GM23338 (cell line): ENCODE measurements at regions not wholly inside any gene's neighbourhood (a gene's known extent, or its start where the extent isn't known, plus 50 kb on each side); places are given as distances from the start of the nearest gene placed in this dataset.

Experiments used
- ATAC-seq: fragments of 200-7000 bp; cut with Tn5 transposase; 3 replicates; pipeline ENCODE4 v1.9.1; 2020
- DNase-seq: peaks from one replicate; pipeline ENCODE4 v3.0.0-alpha.2; 2015; ENCODE audit warnings: low spot score
- H2AFZ ChIP-seq: fragments of 200-600 bp; sonication (generic); 2 replicates; pipeline ENCODE4 v1.8.0; 2016; ENCODE audit warnings: antibody characterized with exemption, mild to moderate bottlenecking, moderate library complexity
- H3F3A ChIP-seq: fragments of 200-600 bp; sonication (generic); replicated peaks from 2 replicates; pipeline ENCODE4 v1.8.0; 2017; ENCODE audit warnings: antibody characterized with exemption, mixed run types, low read depth
- H3K27ac ChIP-seq: fragments of 200-600 bp; sonication (generic); 2 replicates; pipeline ENCODE4 v1.6.1; 2016; ENCODE audit warnings: low read depth
- H3K27me3 ChIP-seq: fragments of 200-600 bp; sonication (generic); 2 replicates; pipeline ENCODE4 v1.8.0; 2016; ENCODE audit warnings: mild to moderate bottlenecking, mixed run types, moderate library complexity; ENCODE audit not compliant: insufficient read depth
- H3K36me3 ChIP-seq: fragments of 200-600 bp; sonication (generic); 2 replicates; pipeline ENCODE4 v1.8.0; 2016; ENCODE audit warnings: mild to moderate bottlenecking; ENCODE audit not compliant: insufficient read depth
- H3K4me1 ChIP-seq: fragments of 200-600 bp; sonication (generic); 2 replicates; pipeline ENCODE4 v1.8.0; 2016; ENCODE audit warnings: mild to moderate bottlenecking, moderate library complexity; ENCODE audit not compliant: insufficient read depth
- H3K4me2 ChIP-seq: fragments of 200-600 bp; sonication (generic); 2 replicates; pipeline ENCODE4 v1.7.1; 2017; ENCODE audit warnings: mixed run types
- H3K4me3 ChIP-seq: fragments of 200-600 bp; sonication (generic); 2 replicates; pipeline ENCODE4 v1.6.1; 2016; ENCODE audit warnings: mixed run types
- H3K79me2 ChIP-seq: fragments of 200-600 bp; sonication (generic); replicated peaks from 2 replicates; pipeline ENCODE4 v1.8.0; 2017; ENCODE audit warnings: mild to moderate bottlenecking; ENCODE audit not compliant: insufficient read depth
- H3K9me2 ChIP-seq: fragments of 200-600 bp; sonication (generic); 2 replicates; pipeline ENCODE4 v1.8.0; 2017; ENCODE audit not compliant: insufficient read depth
- H4K20me1 ChIP-seq: fragments of 200-600 bp; sonication (generic); replicated peaks from 2 replicates; pipeline ENCODE4 v1.8.0; 2017; ENCODE audit warnings: mild to moderate bottlenecking; ENCODE audit not compliant: insufficient read depth
- H3K27ac Mint-ChIP-seq: 2 replicates; pipeline ENCODE4 v1.8.0; 2020; ENCODE audit warnings: inconsistent platforms, mild to moderate bottlenecking, moderate library complexity, mixed read lengths
- H3K27me3 Mint-ChIP-seq: 3 replicates; pipeline ENCODE4 v1.8.0; 2022; ENCODE audit warnings: low read depth, mild to moderate bottlenecking, moderate library complexity, mixed read lengths, inconsistent platforms; ENCODE audit not compliant: insufficient read depth, poor library complexity
- H3K36me3 Mint-ChIP-seq: 3 replicates; pipeline ENCODE4 v1.8.0; 2021; ENCODE audit warnings: low read depth, mild to moderate bottlenecking, inconsistent platforms, moderate library complexity, mixed read lengths
- H3K4me1 Mint-ChIP-seq: 3 replicates; pipeline ENCODE4 v1.8.0; 2020; ENCODE audit warnings: mild to moderate bottlenecking, inconsistent platforms, mixed read lengths
- H3K4me3 Mint-ChIP-seq: 3 replicates; pipeline ENCODE4 v1.8.0; 2021; ENCODE audit warnings: moderate library complexity, mild to moderate bottlenecking, inconsistent platforms, mixed read lengths
- H3K9me3 Mint-ChIP-seq: 3 replicates; pipeline ENCODE4 v1.8.0; 2020; ENCODE audit warnings: moderate library complexity, mild to moderate bottlenecking, inconsistent platforms, mixed read lengths
- EZH2phosphoT487 ChIP-seq: fragments of 200-600 bp; sonication (generic); IDR thresholded peaks from one replicate; pipeline ENCODE4 v1.8.1; 2018; ENCODE audit warnings: antibody characterized with exemption; ENCODE audit not compliant: unreplicated experiment
- NANOG ChIP-seq: IDR thresholded peaks from 2 replicates; pipeline ENCODE4 v1.6.1; 2016; ENCODE audit warnings: antibody characterized with exemption, borderline replicate concordance
- POLR2AphosphoS5 ChIP-seq: IDR thresholded peaks from 2 replicates; pipeline ENCODE4 v1.6.1; 2016; ENCODE audit warnings: antibody characterized with exemption, low read depth
- STAT1 ChIP-seq: IDR thresholded peaks from one replicate; pipeline ENCODE4 v1.6.1; 2016; ENCODE audit warnings: antibody characterized with exemption; ENCODE audit not compliant: unreplicated experiment
- ZNF114 ChIP-seq: fragments of 250-450 bp; sonication (Bioruptor Pico); IDR thresholded peaks from 2 replicates; pipeline ENCODE4 v1.5.0; 2020; ENCODE audit warnings: mild to moderate bottlenecking, moderate library complexity
- ZNF331 ChIP-seq: fragments of 250-450 bp; sonication (Bioruptor Pico); IDR thresholded peaks from 2 replicates; pipeline ENCODE4 v1.5.0; 2020; ENCODE audit warnings: low read depth, mild to moderate bottlenecking, moderate library complexity
- TF ChIP-seq, protein P1 (sequence below), 2 experiments: fragments of 200-600 bp in 1 of 2; sonication (generic) in 1 of 2; conservative IDR thresholded peaks; 2 replicates each; pipeline versions ENCODE4 v1.5.1 to v1.6.1; 2016 to 2017; ENCODE audit warnings: antibody characterized with exemption in 2 of 2, low read depth in 2 of 2, mild to moderate bottlenecking in 2 of 2, moderate library complexity in 1 of 2
- TF ChIP-seq, protein P2 (sequence below): fragments of 250-450 bp; sonication (Bioruptor Pico); IDR thresholded peaks from 2 replicates; pipeline ENCODE4 v1.5.0; 2020; ENCODE audit warnings: mild to moderate bottlenecking, moderate library complexity
- TF ChIP-seq, protein P3 (sequence below): IDR thresholded peaks from 2 replicates; pipeline ENCODE4 v1.6.1; 2016; ENCODE audit warnings: antibody characterized with exemption

DNA sequence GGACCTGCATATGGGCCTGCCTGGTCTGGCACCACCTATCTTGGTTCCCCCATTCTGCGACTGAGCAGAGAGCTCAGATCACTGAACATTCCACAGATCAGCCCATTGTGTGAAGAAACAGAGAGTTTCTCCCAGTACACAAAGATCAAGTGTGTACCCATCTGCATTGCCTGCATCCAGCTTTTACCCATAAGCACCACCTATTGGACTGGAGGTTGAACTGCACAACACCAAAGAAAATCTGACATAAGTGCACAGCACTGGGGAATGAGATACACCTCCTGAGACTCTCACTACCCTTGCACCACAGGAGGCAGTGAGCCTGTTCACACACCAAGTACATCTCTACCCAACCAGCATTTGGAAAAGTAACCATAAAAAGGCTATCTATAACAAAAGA lies 362.6 kb upstream of the CLEC14A start:
- ATAC-seq (no peak), DNase-seq (peak; percentile 7)
- H3K27ac ChIP-seq = no peak overlapping the region
- no peak overlapping the region for H2AFZ ChIP-seq
- no peak for TF ChIP-seq NANOG
- TF ChIP-seq, protein P1, sequence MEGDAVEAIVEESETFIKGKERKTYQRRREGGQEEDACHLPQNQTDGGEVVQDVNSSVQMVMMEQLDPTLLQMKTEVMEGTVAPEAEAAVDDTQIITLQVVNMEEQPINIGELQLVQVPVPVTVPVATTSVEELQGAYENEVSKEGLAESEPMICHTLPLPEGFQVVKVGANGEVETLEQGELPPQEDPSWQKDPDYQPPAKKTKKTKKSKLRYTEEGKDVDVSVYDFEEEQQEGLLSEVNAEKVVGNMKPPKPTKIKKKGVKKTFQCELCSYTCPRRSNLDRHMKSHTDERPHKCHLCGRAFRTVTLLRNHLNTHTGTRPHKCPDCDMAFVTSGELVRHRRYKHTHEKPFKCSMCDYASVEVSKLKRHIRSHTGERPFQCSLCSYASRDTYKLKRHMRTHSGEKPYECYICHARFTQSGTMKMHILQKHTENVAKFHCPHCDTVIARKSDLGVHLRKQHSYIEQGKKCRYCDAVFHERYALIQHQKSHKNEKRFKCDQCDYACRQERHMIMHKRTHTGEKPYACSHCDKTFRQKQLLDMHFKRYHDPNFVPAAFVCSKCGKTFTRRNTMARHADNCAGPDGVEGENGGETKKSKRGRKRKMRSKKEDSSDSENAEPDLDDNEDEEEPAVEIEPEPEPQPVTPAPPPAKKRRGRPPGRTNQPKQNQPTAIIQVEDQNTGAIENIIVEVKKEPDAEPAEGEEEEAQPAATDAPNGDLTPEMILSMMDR (conservative IDR thresholded peaks at IDR 0.05; ENCODE audit: low read depth in 2 of 2) = peak; percentile 36 to 45
- H3K4me3 ChIP-seq = no peak overlapping the region
- no peaks in the 10 kb centered on the region for H3K4me1 ChIP-seq
- H3F3A ChIP-seq = no peaks in the 10 kb centered on the region
- Mint-ChIP-seq H3K27ac (no peak overlapping the region), H3K4me1 (no peaks in the 10 kb centered on the region), H3K36me3 (0 out of 3 replicates have a peak, but pooled peaks cover 4% of the 10 kb centered on the region), H3K9me3 (peaks cover 16% of the 10 kb centered on the region), H3K27me3 (no peaks in the 10 kb centered on the region), H3K4me3 (no peak overlapping the region)
- H3K79me2 ChIP-seq = no peaks in the 10 kb centered on the region
- no peak overlapping the region for H3K4me2 ChIP-seq
- peaks cover 8% of the 10 kb centered on the region; the same call in 1 of the 2 replicates for H3K9me2 ChIP-seq
- no peaks in the 10 kb centered on the region for H3K27me3 ChIP-seq
- no peaks in the 10 kb centered on the region for H3K36me3 ChIP-seq
- H4K20me1 ChIP-seq = no peaks in the 10 kb centered on the region

DNA sequence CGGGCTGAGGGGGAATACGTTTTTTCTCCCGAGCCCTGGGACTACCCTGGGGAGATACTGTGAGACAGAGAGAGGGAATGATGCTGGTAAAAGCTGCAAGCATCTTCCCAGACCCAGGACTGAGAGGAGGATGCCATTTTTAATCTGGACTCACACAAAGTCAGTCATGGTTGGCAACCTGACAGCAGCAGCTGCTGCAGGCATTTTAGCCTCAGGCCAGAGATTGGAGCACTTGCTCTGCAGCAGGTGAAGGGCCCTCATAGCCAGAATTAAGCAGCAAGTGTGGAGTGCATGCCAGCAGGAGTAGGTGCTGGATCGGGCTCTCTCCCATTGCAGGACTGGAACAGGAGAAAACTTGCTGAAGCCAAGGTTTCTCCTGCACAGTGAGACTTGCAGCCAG lies 361.1 kb upstream of the CLEC14A start:
- no peak overlapping the region for H3K27ac Mint-ChIP-seq
- no peak overlapping the region for H3K4me3 Mint-ChIP-seq
- 0 out of 3 replicates have a peak, but pooled peaks cover 4% of the 10 kb centered on the region for H3K36me3 Mint-ChIP-seq
- H3K4me1 ChIP-seq = 0 out of 2 replicates have a peak, but pooled peaks cover 5% of the 10 kb centered on the region
- DNase-seq (peak; percentile 12), ATAC-seq (no peak)
- H3K27ac ChIP-seq = no peak overlapping the region
- H2AFZ ChIP-seq = peak overlapping the region; percentile 90; the same call in 1 of the 2 replicates
- no peaks in the 10 kb centered on the region for H3K79me2 ChIP-seq
- no peaks in the 10 kb centered on the region for H3F3A ChIP-seq
- H3K4me2 ChIP-seq = no peak overlapping the region
- no peaks in the 10 kb centered on the region for H3K27me3 ChIP-seq
- H3K9me3 Mint-ChIP-seq = peaks cover 16% of the 10 kb centered on the region
- H3K4me3 ChIP-seq = no peak overlapping the region
- H3K36me3 ChIP-seq = no peaks in the 10 kb centered on the region
- H3K9me2 ChIP-seq = peaks cover 5% of the 10 kb centered on the region; the same call in 1 of the 2 replicates
- peaks cover 7% of the 10 kb centered on the region; the same call in 2 of the 3 replicates for H3K4me1 Mint-ChIP-seq
- H3K27me3 Mint-ChIP-seq = no peaks in the 10 kb centered on the region
- H4K20me1 ChIP-seq = no peaks in the 10 kb centered on the region
- TF ChIP-seq, protein P1 (conservative IDR thresholded peaks at IDR 0.05; ENCODE audit: low read depth in 2 of 2) = no peak
- TF ChIP-seq, protein P2, sequence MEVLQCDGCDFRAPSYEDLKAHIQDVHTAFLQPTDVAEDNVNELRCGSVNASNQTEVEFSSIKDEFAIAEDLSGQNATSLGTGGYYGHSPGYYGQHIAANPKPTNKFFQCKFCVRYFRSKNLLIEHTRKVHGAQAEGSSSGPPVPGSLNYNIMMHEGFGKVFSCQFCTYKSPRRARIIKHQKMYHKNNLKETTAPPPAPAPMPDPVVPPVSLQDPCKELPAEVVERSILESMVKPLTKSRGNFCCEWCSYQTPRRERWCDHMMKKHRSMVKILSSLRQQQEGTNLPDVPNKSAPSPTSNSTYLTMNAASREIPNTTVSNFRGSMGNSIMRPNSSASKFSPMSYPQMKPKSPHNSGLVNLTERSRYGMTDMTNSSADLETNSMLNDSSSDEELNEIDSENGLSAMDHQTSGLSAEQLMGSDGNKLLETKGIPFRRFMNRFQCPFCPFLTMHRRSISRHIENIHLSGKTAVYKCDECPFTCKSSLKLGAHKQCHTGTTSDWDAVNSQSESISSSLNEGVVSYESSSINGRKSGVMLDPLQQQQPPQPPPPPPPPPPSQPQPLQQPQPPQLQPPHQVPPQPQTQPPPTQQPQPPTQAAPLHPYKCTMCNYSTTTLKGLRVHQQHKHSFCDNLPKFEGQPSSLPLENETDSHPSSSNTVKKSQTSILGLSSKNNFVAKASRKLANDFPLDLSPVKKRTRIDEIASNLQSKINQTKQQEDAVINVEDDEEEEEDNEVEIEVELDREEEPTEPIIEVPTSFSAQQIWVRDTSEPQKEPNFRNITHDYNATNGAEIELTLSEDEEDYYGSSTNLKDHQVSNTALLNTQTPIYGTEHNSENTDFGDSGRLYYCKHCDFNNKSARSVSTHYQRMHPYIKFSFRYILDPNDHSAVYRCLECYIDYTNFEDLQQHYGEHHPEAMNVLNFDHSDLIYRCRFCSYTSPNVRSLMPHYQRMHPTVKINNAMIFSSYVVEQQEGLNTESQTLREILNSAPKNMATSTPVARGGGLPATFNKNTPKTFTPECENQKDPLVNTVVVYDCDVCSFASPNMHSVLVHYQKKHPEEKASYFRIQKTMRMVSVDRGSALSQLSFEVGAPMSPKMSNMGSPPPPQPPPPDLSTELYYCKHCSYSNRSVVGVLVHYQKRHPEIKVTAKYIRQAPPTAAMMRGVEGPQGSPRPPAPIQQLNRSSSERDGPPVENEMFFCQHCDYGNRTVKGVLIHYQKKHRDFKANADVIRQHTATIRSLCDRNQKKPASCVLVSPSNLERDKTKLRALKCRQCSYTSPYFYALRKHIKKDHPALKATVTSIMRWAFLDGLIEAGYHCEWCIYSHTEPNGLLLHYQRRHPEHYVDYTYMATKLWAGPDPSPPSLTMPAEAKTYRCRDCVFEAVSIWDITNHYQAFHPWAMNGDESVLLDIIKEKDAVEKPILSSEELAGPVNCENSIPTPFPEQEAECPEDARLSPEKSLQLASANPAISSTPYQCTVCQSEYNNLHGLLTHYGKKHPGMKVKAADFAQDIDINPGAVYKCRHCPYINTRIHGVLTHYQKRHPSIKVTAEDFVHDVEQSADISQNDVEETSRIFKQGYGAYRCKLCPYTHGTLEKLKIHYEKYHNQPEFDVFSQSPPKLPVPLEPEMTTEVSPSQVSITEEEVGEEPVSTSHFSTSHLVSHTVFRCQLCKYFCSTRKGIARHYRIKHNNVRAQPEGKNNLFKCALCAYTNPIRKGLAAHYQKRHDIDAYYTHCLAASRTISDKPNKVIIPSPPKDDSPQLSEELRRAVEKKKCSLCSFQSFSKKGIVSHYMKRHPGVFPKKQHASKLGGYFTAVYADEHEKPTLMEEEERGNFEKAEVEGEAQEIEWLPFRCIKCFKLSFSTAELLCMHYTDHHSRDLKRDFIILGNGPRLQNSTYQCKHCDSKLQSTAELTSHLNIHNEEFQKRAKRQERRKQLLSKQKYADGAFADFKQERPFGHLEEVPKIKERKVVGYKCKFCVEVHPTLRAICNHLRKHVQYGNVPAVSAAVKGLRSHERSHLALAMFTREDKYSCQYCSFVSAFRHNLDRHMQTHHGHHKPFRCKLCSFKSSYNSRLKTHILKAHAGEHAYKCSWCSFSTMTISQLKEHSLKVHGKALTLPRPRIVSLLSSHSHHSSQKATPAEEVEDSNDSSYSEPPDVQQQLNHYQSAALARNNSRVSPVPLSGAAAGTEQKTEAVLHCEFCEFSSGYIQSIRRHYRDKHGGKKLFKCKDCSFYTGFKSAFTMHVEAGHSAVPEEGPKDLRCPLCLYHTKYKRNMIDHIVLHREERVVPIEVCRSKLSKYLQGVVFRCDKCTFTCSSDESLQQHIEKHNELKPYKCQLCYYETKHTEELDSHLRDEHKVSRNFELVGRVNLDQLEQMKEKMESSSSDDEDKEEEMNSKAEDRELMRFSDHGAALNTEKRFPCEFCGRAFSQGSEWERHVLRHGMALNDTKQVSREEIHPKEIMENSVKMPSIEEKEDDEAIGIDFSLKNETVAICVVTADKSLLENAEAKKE (CRISPR knock-in tag) = no peak
- TF ChIP-seq POLR2AphosphoS5 = no peak
- TF ChIP-seq ZNF331 (CRISPR knock-in tag) = no peak
- TF ChIP-seq, protein P3, sequence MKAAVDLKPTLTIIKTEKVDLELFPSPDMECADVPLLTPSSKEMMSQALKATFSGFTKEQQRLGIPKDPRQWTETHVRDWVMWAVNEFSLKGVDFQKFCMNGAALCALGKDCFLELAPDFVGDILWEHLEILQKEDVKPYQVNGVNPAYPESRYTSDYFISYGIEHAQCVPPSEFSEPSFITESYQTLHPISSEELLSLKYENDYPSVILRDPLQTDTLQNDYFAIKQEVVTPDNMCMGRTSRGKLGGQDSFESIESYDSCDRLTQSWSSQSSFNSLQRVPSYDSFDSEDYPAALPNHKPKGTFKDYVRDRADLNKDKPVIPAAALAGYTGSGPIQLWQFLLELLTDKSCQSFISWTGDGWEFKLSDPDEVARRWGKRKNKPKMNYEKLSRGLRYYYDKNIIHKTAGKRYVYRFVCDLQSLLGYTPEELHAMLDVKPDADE = no peak
- TF ChIP-seq ZNF114 (CRISPR knock-in tag) = no peak
- TF ChIP-seq STAT1 = no peak
- no peak for TF ChIP-seq EZH2phosphoT487
